ENCODE measurements at regions not wholly inside any gene's neighbourhood (a gene's known extent, or its start where the extent isn't known, plus 50 kb on each side); places are given as distances from the start of the nearest gene placed in this dataset.
"Not testable (repeated sequence)": the region's sequence is repeated elsewhere in the genome, so short reads cannot be mapped to it uniquely, and the experiment has no call there.

GRCh38 chr12:46518169-46518568, 145.6 kb upstream of the SLC38A2 start:
- no peak for DNase-seq (ENCODE audit: low spot score)

GRCh38 chr12:46517579-46517962, 145.0 kb upstream of the SLC38A2 start:
- no peak for DNase-seq (ENCODE audit: low spot score)

GRCh38 chr12:46516933-46517578, 144.5 kb upstream of the SLC38A2 start:
- DNase-seq (ENCODE audit: low spot score) = no peak

GRCh38 chr12:46516238-46516932, 143.8 kb upstream of the SLC38A2 start:
- DNase-seq (ENCODE audit: low spot score) = no peak

- DNase-seq (ENCODE audit: low spot score) = no peak
These were observed 143.3 kb upstream of the SLC38A2 start for GRCh38 chr12:46515829-46516228.

GRCh38 chr12:46514886-46515285, 142.3 kb upstream of the SLC38A2 start:
- DNase-seq (ENCODE audit: low spot score) = no peak

GRCh38 chr12:46510257-46510656, 137.7 kb upstream of the SLC38A2 start:
- DNase-seq (ENCODE audit: low spot score) = not testable (repeated sequence)

GRCh38 chr12:46509135-46509534, 136.6 kb upstream of the SLC38A2 start:
- no peak for DNase-seq (ENCODE audit: low spot score)

GRCh38 chr12:46508651-46509050, 136.1 kb upstream of the SLC38A2 start:
- no peak for DNase-seq (ENCODE audit: low spot score)

- no peak for DNase-seq (ENCODE audit: low spot score)
These were observed 135.2 kb upstream of the SLC38A2 start for GRCh38 chr12:46507766-46508165.

- no peak for DNase-seq (ENCODE audit: low spot score)
These were observed 134.4 kb upstream of the SLC38A2 start for GRCh38 chr12:46506961-46507360.

- DNase-seq (ENCODE audit: low spot score) = no peak
These were observed 133.6 kb upstream of the SLC38A2 start for GRCh38 chr12:46506198-46506597.

GRCh38 chr12:46504494-46504893, 131.9 kb upstream of the SLC38A2 start:
- DNase-seq (ENCODE audit: low spot score) = no peak

- no peak for DNase-seq (ENCODE audit: low spot score)
These were observed 131.1 kb upstream of the SLC38A2 start for GRCh38 chr12:46503637-46504175.

GRCh38 chr12:46500673-46501072, 128.1 kb upstream of the SLC38A2 start:
- DNase-seq (ENCODE audit: low spot score) = no peak

GRCh38 chr12:46499901-46500300, 127.3 kb upstream of the SLC38A2 start:
- no peak for DNase-seq (ENCODE audit: low spot score)

GRCh38 chr12:46499226-46499625, 126.7 kb upstream of the SLC38A2 start:
- no peak for DNase-seq (ENCODE audit: low spot score)

- DNase-seq (ENCODE audit: low spot score) = no peak
These were observed 125.2 kb upstream of the SLC38A2 start for GRCh38 chr12:46497739-46498138.

GRCh38 chr12:46494424-46494823, 121.9 kb upstream of the SLC38A2 start:
- DNase-seq (ENCODE audit: low spot score) = no peak

GRCh38 chr12:46493834-46494181, 121.2 kb upstream of the SLC38A2 start:
- no peak for DNase-seq (ENCODE audit: low spot score)

- no peak for DNase-seq (ENCODE audit: low spot score)
These were observed 120.7 kb upstream of the SLC38A2 start for GRCh38 chr12:46493150-46493833.

- no peak for DNase-seq (ENCODE audit: low spot score)
These were observed 120.0 kb upstream of the SLC38A2 start for GRCh38 chr12:46492471-46493085.

GRCh38 chr12:46491548-46491947, 119.0 kb upstream of the SLC38A2 start:
- no peak for DNase-seq (ENCODE audit: low spot score)
